ENCODE measurements at regions not wholly inside any gene's neighbourhood (a gene's known extent, or its start where the extent isn't known, plus 50 kb on each side); places are given as distances from the start of the nearest gene placed in this dataset.

DNA sequence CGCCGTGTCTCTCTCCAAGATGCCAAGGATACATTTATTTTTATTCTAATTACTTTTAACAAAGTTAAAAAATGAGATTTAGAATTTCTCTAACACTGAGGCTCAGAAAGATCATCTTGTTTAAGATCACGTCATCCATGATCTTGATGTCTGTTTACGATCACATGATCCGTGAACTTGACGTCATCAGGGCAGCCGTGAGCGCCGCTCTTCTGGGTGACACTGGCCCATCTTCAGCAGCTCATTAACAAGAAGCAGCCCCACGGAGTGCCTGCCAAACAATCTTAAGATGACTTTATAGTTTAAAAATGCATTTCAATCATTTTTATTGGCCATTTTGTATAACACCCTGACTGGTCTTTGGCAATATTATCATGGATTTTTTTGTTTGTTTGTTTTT lies 291.1 kb upstream of the PRKCQ start:
- Histone ChIP-seq H3K27ac (ENCODE audit: low read depth) (no peak overlapping the region), H3K4me3 (ENCODE audit: low read depth, low read length) (no peak overlapping the region), H3K36me3 (ENCODE audit: insufficient read depth) (no peaks in the 10 kb centered on the region), H3K4me1 (ENCODE audit: insufficient read depth) (no peaks in the 10 kb centered on the region)
- WGBS, result 71% methylated on average over 10 of the region's 10 CpGs
- DNase-seq (ENCODE audit: extremely low spot score), result no peak

DNA sequence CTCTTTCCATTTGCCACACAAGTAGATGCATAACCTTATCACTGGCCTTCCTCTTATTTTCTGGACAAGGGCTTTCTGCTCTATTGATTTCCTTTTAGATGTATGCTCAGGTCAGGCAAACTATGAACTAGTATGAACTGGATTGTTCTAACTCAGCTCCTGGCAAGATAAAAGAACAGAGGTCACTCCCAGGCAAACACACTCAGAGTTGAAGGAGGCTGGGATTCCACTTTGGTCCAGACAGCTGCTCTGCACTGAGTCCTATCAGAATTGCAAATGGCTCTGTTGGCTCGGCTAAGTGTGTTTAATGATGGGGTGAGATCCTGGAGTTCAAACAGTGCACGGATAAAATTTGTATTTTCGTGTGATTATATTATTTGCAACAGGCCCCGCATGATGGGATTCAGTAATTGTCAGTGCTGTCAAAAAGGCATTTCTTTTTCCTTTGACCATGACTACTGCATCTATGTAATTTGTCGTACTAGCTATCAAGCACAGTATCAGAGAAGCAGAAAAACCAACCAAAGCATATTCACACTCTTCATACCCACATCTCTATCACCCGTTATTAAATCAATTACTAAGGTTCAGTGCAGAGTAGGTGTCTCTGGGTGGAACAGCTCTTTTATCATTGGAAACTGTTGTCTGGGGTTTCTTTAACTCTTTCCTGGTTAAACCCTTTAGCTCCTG lies 288.1 kb upstream of the PRKCQ start:
- H3K27ac ChIP-seq (ENCODE audit: low read depth), result no peak overlapping the region
- DNase-seq (ENCODE audit: extremely low spot score), result no peak
- WGBS, result 73% methylated on average over 6 of the region's 6 CpGs
- no peaks in the 10 kb centered on the region for H3K4me1 ChIP-seq (ENCODE audit: insufficient read depth)
- H3K36me3 ChIP-seq (ENCODE audit: insufficient read depth), result no peaks in the 10 kb centered on the region
- H3K4me3 ChIP-seq (ENCODE audit: low read depth, low read length), result no peak overlapping the region

DNA sequence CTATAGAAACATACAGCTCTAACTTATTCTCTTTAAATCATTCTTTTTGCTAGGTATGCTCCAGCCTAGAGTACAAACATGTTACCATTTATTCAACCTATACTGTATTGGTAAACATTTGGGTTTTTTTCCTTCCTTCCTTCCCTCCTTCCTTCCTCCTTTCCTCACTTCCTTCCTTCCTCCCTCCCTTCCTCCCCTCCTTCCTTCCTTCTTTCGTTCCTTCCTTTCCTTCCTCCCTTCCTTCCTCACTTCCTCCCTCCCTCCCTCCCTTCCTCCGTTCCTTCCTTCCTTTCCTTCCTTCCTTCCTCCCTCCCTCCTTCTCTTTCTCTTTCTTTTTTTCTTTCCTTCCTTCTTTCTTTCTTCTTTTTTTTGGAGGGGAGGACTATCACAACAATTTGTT lies 286.7 kb upstream of the PRKCQ start:
- 81% methylated on average over 2 of the region's 2 CpGs for WGBS
- Histone ChIP-seq H3K4me1 (ENCODE audit: insufficient read depth) (no peaks in the 10 kb centered on the region), H3K36me3 (ENCODE audit: insufficient read depth) (no peaks in the 10 kb centered on the region), H3K27ac (ENCODE audit: low read depth) (no peak overlapping the region), H3K4me3 (ENCODE audit: low read depth, low read length) (no peak overlapping the region)
- DNase-seq (ENCODE audit: extremely low spot score), result no peak

DNA sequence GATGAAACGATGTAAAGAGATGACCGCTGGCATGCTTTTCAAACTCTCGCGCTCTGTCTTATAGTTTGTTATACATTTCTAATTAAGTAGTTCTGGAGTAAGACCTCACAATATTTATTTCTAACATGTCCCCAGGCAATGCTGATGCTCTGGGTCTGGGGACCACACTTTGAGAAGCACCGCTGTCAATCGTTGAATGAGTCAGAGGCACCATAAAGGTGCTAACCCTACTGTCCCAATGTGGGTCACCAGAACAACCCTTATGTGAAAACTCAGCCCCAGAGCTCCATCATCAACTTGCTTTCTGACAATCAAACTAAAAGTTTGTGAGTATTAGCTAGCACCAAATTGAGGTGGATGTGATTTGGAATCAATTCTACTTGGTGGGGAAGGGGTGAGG lies 284.1 kb upstream of the PRKCQ start:
- no peak for DNase-seq (ENCODE audit: extremely low spot score)
- no peak overlapping the region for H3K4me3 ChIP-seq (ENCODE audit: low read depth, low read length)
- WGBS, result 95% methylated on average over 6 of the region's 6 CpGs
- no peaks in the 10 kb centered on the region for H3K4me1 ChIP-seq (ENCODE audit: insufficient read depth)
- H3K27ac ChIP-seq (ENCODE audit: low read depth), result no peak overlapping the region
- H3K36me3 ChIP-seq (ENCODE audit: insufficient read depth), result no peaks in the 10 kb centered on the region

DNA sequence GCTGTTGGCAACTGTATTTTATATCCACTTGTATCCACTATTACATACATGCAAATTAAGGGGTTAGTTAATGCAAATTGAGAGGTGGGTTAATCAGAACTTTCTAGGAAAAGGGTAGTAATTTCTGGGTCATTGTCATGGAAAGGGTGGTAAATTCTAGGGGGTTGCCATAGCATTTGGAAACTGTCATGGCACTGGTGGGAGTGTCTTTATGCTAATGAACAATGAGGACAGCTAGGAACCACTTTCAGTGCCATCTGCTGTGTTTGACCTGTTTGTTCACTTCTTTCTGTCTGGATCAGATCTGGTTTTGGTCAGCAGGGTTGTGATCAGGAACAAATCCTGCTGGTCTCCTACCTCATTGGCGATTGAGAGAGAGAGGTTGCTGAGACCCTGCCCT lies 283.3 kb upstream of the PRKCQ start:
- no peak overlapping the region for H3K27ac ChIP-seq (ENCODE audit: low read depth)
- no peak overlapping the region for H3K4me3 ChIP-seq (ENCODE audit: low read depth, low read length)
- H3K36me3 ChIP-seq (ENCODE audit: insufficient read depth), result no peaks in the 10 kb centered on the region
- no peak for DNase-seq (ENCODE audit: extremely low spot score)
- WGBS, result 89% methylated on average over 1 of the region's 1 CpG
- H3K4me1 ChIP-seq (ENCODE audit: insufficient read depth), result no peaks in the 10 kb centered on the region

- H3K4me1 ChIP-seq (ENCODE audit: insufficient read depth), result no peaks in the 10 kb centered on the region
- WGBS, result 92% methylated on average over 3 of the region's 3 CpGs
Measured at GRCh38 chr10:6850452-6850851, 270.4 kb upstream of the PRKCQ start.

GRCh38 chr10:6847561-6847960 lies 267.5 kb upstream of the PRKCQ start:
- 93% methylated on average over 3 of the region's 3 CpGs for WGBS
- Histone ChIP-seq H3K36me3 (ENCODE audit: insufficient read depth) (no peaks in the 10 kb centered on the region), H3K27ac (ENCODE audit: low read depth) (no peak overlapping the region), H3K4me1 (ENCODE audit: insufficient read depth) (no peaks in the 10 kb centered on the region), H3K4me3 (ENCODE audit: low read depth, low read length) (no peak overlapping the region)
- DNase-seq (ENCODE audit: extremely low spot score), result no peak

More at GRCh38 chr10:6850452-6850851, 270.4 kb upstream of the PRKCQ start:
- DNase-seq (ENCODE audit: extremely low spot score), result no peak
- H3K4me3 ChIP-seq (ENCODE audit: low read depth, low read length), result no peak overlapping the region
- H3K36me3 ChIP-seq (ENCODE audit: insufficient read depth), result no peaks in the 10 kb centered on the region
- H3K27ac ChIP-seq (ENCODE audit: low read depth), result no peak overlapping the region

GRCh38 chr10:6843894-6844650 lies 264.0 kb upstream of the PRKCQ start:
- Histone ChIP-seq H3K36me3 (ENCODE audit: insufficient read depth) (no peaks in the 10 kb centered on the region), H3K4me1 (ENCODE audit: insufficient read depth) (no peaks in the 10 kb centered on the region), H3K27ac (ENCODE audit: low read depth) (no peak overlapping the region), H3K4me3 (ENCODE audit: low read depth, low read length) (no peak overlapping the region)
- DNase-seq (ENCODE audit: extremely low spot score), result no peak
- 51% methylated on average over 4 of the region's 4 CpGs for whole genome bisulfite sequencing

DNA sequence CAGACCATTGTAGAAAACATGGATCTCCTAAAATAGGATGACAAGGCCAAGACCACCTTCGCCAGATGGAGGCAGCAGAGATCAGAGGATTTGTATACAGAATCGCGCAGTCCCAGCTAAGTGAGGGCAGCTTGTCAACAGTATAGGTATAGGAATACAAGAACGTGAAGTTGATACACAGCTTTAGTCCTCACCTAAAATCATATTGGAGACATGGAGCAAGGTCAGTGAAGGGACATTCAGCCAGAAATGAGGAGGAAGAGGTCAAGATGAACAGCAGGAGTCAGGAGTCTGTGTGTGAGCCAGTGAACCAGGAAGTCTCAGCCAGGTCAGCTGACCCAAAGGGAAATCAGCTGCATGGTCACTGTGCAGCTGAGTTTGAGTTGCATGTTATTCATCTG lies 263.4 kb upstream of the PRKCQ start:
- no peak overlapping the region for H3K4me3 ChIP-seq (ENCODE audit: low read depth, low read length)
- H3K36me3 ChIP-seq (ENCODE audit: insufficient read depth), result no peaks in the 10 kb centered on the region
- no peaks in the 10 kb centered on the region for H3K4me1 ChIP-seq (ENCODE audit: insufficient read depth)
- WGBS, result 95% methylated on average over 4 of the region's 4 CpGs
- no peak for DNase-seq (ENCODE audit: extremely low spot score)
- H3K27ac ChIP-seq (ENCODE audit: low read depth), result no peak overlapping the region

- DNase-seq (ENCODE audit: extremely low spot score), result no peak
- Histone ChIP-seq H3K36me3 (ENCODE audit: insufficient read depth) (no peaks in the 10 kb centered on the region), H3K27ac (ENCODE audit: low read depth) (no peak overlapping the region), H3K4me1 (ENCODE audit: insufficient read depth) (no peaks in the 10 kb centered on the region), H3K4me3 (ENCODE audit: low read depth, low read length) (no peak overlapping the region)
- WGBS, result 47% methylated on average over 1 of the region's 1 CpG
Measured at GRCh38 chr10:6842722-6843121, 262.6 kb upstream of the PRKCQ start.

- H3K36me3 ChIP-seq (ENCODE audit: insufficient read depth), result no peaks in the 10 kb centered on the region
- 94% methylated on average over 2 of the region's 2 CpGs for WGBS
- no peak for DNase-seq (ENCODE audit: extremely low spot score)
- H3K27ac ChIP-seq (ENCODE audit: low read depth), result no peak overlapping the region
- no peak overlapping the region for H3K4me3 ChIP-seq (ENCODE audit: low read depth, low read length)
- no peaks in the 10 kb centered on the region for H3K4me1 ChIP-seq (ENCODE audit: insufficient read depth)
Measured at GRCh38 chr10:6841761-6842160, 261.7 kb upstream of the PRKCQ start.

DNA sequence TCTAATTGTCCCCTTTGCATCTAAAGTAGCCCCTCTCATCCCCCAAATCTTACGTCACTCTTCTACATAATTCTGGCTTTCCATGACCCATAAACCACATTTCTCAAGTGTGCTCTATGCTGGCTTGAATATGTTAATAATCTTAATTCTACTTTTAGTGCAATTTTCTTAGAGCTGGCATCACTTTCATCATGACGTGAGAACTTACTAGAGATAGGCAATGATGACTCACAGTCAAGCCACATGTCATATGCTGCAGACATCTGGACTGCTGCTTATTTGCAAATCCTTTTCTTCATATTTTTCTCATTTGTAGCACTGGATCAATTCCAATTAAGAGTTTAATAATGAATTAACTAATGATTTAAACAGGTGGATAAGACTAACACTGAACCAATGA lies 260.7 kb upstream of the PRKCQ start:
- 18% methylated on average over 2 of the region's 2 CpGs for WGBS
- no peak for DNase-seq (ENCODE audit: extremely low spot score)
- no peak overlapping the region for H3K27ac ChIP-seq (ENCODE audit: low read depth)
- H3K4me1 ChIP-seq (ENCODE audit: insufficient read depth), result no peaks in the 10 kb centered on the region
- H3K36me3 ChIP-seq (ENCODE audit: insufficient read depth), result no peaks in the 10 kb centered on the region
- no peak overlapping the region for H3K4me3 ChIP-seq (ENCODE audit: low read depth, low read length)

- Histone ChIP-seq H3K36me3 (ENCODE audit: insufficient read depth) (no peaks in the 10 kb centered on the region), H3K4me3 (ENCODE audit: low read depth, low read length) (no peak overlapping the region), H3K27ac (ENCODE audit: low read depth) (no peak overlapping the region), H3K4me1 (ENCODE audit: insufficient read depth) (no peaks in the 10 kb centered on the region)
- DNase-seq (ENCODE audit: extremely low spot score), result no peak
- 94% methylated on average over 5 of the region's 5 CpGs for WGBS
Measured at GRCh38 chr10:6840201-6840691, 260.2 kb upstream of the PRKCQ start.

DNA sequence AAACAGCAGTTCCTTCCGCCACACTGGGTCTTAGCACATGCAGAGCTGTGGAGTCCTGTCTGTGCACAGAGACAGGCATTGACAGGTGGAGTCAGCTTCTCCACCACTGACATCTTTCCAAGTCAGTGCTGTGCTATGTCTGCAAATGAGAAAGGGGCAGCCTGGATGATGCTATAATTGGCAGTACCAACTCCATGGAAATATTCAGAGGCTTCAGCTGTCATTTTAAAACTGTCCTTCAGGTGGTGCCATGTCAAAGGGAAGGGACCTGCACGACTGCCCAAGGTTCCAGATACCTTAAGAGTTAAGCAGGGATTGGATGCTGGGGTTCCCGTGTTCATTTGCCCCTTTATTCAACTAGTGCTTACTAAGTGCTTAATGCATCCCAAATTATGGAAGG lies 258.0 kb upstream of the PRKCQ start:
- H3K4me3 ChIP-seq (ENCODE audit: low read depth, low read length), result no peak overlapping the region
- H3K4me1 ChIP-seq (ENCODE audit: insufficient read depth), result no peaks in the 10 kb centered on the region
- DNase-seq (ENCODE audit: extremely low spot score), result no peak
- no peaks in the 10 kb centered on the region for H3K36me3 ChIP-seq (ENCODE audit: insufficient read depth)
- WGBS, result 78% methylated on average over 3 of the region's 3 CpGs
- no peak overlapping the region for H3K27ac ChIP-seq (ENCODE audit: low read depth)

Data from urinary bladder (tissue), 3 donors.